ENCODE measurements at regions not wholly inside any gene's neighbourhood (a gene's known extent, or its start where the extent isn't known, plus 50 kb on each side); places are given as distances from the start of the nearest gene placed in this dataset.

GRCh38 chr7:153245809-153246208 is 486.3 kb downstream of the ACTR3B start:
- no peak for DNase-seq

GRCh38 chr7:153247926-153248325 is 488.4 kb downstream of the ACTR3B start:
- no peak for DNase-seq

- no peak for DNase-seq
Measured at GRCh38 chr7:153258686-153259085, 499.1 kb downstream of the ACTR3B start.

GRCh38 chr7:153276394-153276793 is 516.8 kb downstream of the ACTR3B start:
- no peak for DNase-seq

- no peak for DNase-seq
Measured at GRCh38 chr7:153286763-153287162, 527.2 kb downstream of the ACTR3B start.

- no peak for DNase-seq
Measured at GRCh38 chr7:153290066-153290465, 530.5 kb downstream of the ACTR3B start.

GRCh38 chr7:153297141-153297540 is 537.6 kb downstream of the ACTR3B start:
- DNase-seq: no peak

GRCh38 chr7:153301936-153302335 is 542.4 kb downstream of the ACTR3B start:
- no peak for DNase-seq

GRCh38 chr7:153320005-153320404 is 560.5 kb downstream of the ACTR3B start:
- no peak for DNase-seq

- no peak for DNase-seq
Measured at GRCh38 chr7:153320681-153321080, 561.1 kb downstream of the ACTR3B start.

GRCh38 chr7:153322991-153323390 is 563.4 kb downstream of the ACTR3B start:
- no peak for DNase-seq

- no peak for DNase-seq
Measured at GRCh38 chr7:153324094-153324493, 564.5 kb downstream of the ACTR3B start.

GRCh38 chr7:153327683-153328082 is 568.1 kb downstream of the ACTR3B start:
- no peak for DNase-seq

- DNase-seq: no peak
Measured at GRCh38 chr7:153331427-153331826, 571.9 kb downstream of the ACTR3B start.

- DNase-seq: no peak
Measured at GRCh38 chr7:153354071-153354470, 594.5 kb downstream of the ACTR3B start.

GRCh38 chr7:153370092-153370491 is 610.5 kb downstream of the ACTR3B start:
- DNase-seq: no peak

- no peak for DNase-seq
Measured at GRCh38 chr7:153380636-153381035, 621.1 kb downstream of the ACTR3B start.

GRCh38 chr7:153381275-153382040 is 621.9 kb downstream of the ACTR3B start:
- DNase-seq: peak in 1 of 2 experiments; percentile 9

GRCh38 chr7:153382641-153383101 is 623.1 kb downstream of the ACTR3B start:
- DNase-seq: no peak

GRCh38 chr7:153383781-153384180 is 624.2 kb downstream of the ACTR3B start:
- DNase-seq: no peak

GRCh38 chr7:153385502-153385901 is 626.0 kb downstream of the ACTR3B start:
- DNase-seq: no peak

- DNase-seq: no peak
Measured at GRCh38 chr7:153386556-153386955, 627.0 kb downstream of the ACTR3B start.

GRCh38 chr7:153388611-153389010 is 629.1 kb downstream of the ACTR3B start:
- no peak for DNase-seq

GRCh38 chr7:153389261-153389660 is 629.7 kb downstream of the ACTR3B start:
- DNase-seq: no peak

- DNase-seq: no peak
Measured at GRCh38 chr7:153390955-153391354, 631.4 kb downstream of the ACTR3B start.
